H1 (cell line): ENCODE measurements at regions not wholly inside any gene's neighbourhood (a gene's known extent, or its start where the extent isn't known, plus 50 kb on each side); places are given as distances from the start of the nearest gene placed in this dataset.

Experiments used
- CEBPB ChIP-seq: IDR thresholded peaks from 2 replicates; pipeline ENCODE4 v1.6.1; 2012; ENCODE audit warnings: low read depth, low read length
- EZH2 ChIP-seq: fragments of 200-600 bp; sonication (generic); IDR thresholded peaks from 2 replicates; pipeline ENCODE4 v1.7.1; 2012; ENCODE audit warnings: low read depth, mild to moderate bottlenecking, moderate library complexity, low read length, inconsistent platforms; ENCODE audit not compliant: severe bottlenecking
- FOSL1 ChIP-seq: IDR thresholded peaks from 2 replicates; pipeline ENCODE4 v1.6.1; 2011; ENCODE audit warnings: mild to moderate bottlenecking, low read depth, low read length, moderate library complexity; ENCODE audit not compliant: insufficient read depth
- POLR2A ChIP-seq, 2 experiments: IDR thresholded peaks; 1 replicate in 1 of 2; 2 replicates in 1 of 2; pipeline ENCODE4 v1.6.1; 2011; ENCODE audit warnings: low read depth in 2 of 2, low read length in 2 of 2, mild to moderate bottlenecking in 2 of 2; ENCODE audit errors: control extremely low read depth in 1 of 2
- RNF2 ChIP-seq: fragments of 200-900, 300-1000 bp; sonication (generic); IDR thresholded peaks from 2 replicates; pipeline ENCODE4 v1.7.1; 2016; ENCODE audit warnings: borderline replicate concordance, low read depth, mild to moderate bottlenecking, antibody characterized with exemption, low read length; ENCODE audit not compliant: poor library complexity, severe bottlenecking; ENCODE audit errors: missing control alignments
- SP1 ChIP-seq: IDR thresholded peaks from 2 replicates; pipeline ENCODE4 v1.6.1; 2011; ENCODE audit warnings: low read depth, low read length
- TF ChIP-seq, protein P1 (sequence below), 3 experiments: IDR thresholded peaks; 1 replicate in 2 of 3; 2 replicates in 1 of 3; pipeline versions ENCODE4 v1.5.1 to v1.6.1; 2011; ENCODE audit warnings: low read length in 3 of 3, mild to moderate bottlenecking in 3 of 3, inconsistent platforms in 2 of 3, low read depth in 1 of 3, moderate library complexity in 1 of 3; ENCODE audit not compliant: insufficient read depth in 1 of 3; ENCODE audit errors: control extremely low read depth in 1 of 3

DNA sequence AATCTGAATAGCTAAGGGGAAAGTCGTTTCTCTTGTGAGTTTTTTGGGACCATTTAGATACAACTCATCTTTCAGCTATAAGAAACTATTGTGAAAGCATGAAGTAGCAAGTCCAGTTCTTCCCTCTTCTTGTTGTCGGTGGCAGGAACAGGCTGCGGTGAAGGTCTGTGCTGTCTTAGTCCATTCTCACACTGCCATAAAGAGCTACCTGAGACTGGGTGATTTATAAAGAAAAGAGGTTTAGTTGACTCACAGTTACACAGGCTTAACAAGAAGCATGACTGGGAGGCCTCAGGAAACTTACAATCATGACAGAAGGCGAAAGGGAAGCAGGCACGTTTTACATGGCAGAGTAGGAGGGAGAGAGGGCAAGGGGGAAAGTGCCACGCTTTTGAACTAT, 261.8 kb downstream of the GATA3 start:
- TF ChIP-seq SP1 = no peak
- no peak for TF ChIP-seq EZH2
- TF ChIP-seq FOSL1 = no peak
- TF ChIP-seq, protein P1, sequence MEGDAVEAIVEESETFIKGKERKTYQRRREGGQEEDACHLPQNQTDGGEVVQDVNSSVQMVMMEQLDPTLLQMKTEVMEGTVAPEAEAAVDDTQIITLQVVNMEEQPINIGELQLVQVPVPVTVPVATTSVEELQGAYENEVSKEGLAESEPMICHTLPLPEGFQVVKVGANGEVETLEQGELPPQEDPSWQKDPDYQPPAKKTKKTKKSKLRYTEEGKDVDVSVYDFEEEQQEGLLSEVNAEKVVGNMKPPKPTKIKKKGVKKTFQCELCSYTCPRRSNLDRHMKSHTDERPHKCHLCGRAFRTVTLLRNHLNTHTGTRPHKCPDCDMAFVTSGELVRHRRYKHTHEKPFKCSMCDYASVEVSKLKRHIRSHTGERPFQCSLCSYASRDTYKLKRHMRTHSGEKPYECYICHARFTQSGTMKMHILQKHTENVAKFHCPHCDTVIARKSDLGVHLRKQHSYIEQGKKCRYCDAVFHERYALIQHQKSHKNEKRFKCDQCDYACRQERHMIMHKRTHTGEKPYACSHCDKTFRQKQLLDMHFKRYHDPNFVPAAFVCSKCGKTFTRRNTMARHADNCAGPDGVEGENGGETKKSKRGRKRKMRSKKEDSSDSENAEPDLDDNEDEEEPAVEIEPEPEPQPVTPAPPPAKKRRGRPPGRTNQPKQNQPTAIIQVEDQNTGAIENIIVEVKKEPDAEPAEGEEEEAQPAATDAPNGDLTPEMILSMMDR (IDR thresholded peaks at IDR 0.05; ENCODE audit: control extremely low read depth in 1 of 3, insufficient read depth in 1 of 3, low read depth in 1 of 3, low read length in 3 of 3) = no peak
- TF ChIP-seq POLR2A (IDR thresholded peaks at IDR 0.05; ENCODE audit: control extremely low read depth in 1 of 2, low read depth in 2 of 2, low read length in 2 of 2) = no peak
- TF ChIP-seq CEBPB = no peak
- TF ChIP-seq RNF2 = no peak
